Liver (tissue), 3 donors: ENCODE measurements at regions not wholly inside any gene's neighbourhood (a gene's known extent, or its start where the extent isn't known, plus 50 kb on each side); places are given as distances from the start of the nearest gene placed in this dataset.

ENCODE experiments used
- TAF1 ChIP-seq: conservative IDR thresholded peaks from 2 replicates; pipeline ENCODE4 v1.6.1; 2016; ENCODE audit warnings: antibody characterized with exemption, mild to moderate bottlenecking
- TF ChIP-seq, protein P1 (sequence below): fragments of 150-350 bp; IDR thresholded peaks from 2 replicates; pipeline ENCODE4 v1.5.1; 2017; ENCODE audit warnings: improper control_type of control experiment, low read depth, low read length; ENCODE audit not compliant: missing input control
- donor health status: healthy.
- donor health status: healthy.

DNA sequence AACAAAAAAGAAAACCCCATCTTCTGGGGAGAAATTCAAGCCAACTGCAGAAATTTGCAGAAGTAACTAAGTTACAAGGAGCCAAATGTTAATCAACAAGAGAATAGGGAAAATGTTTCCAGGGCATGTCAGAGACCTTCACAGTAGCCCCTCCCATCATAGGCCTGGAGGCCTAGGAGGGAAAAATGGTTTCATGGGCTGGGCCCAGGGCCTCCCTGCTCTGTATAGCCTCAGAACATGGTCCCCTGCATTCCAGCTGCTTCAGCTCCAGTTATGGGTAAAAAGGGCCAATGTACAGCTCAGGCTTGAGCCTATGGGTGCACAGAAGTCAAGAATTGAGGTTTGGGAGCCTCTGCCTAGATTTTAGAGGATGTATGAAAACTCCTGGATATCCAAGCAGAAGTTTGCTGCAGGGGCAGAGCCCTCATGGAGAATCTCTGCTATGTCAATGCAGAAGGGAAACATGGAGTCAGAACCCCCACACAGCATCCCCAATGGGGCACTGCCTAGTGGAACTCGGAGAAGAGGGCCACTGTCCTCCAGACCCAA lies 260.9 kb downstream of the DUSP6 start:
- TF ChIP-seq, protein P1, sequence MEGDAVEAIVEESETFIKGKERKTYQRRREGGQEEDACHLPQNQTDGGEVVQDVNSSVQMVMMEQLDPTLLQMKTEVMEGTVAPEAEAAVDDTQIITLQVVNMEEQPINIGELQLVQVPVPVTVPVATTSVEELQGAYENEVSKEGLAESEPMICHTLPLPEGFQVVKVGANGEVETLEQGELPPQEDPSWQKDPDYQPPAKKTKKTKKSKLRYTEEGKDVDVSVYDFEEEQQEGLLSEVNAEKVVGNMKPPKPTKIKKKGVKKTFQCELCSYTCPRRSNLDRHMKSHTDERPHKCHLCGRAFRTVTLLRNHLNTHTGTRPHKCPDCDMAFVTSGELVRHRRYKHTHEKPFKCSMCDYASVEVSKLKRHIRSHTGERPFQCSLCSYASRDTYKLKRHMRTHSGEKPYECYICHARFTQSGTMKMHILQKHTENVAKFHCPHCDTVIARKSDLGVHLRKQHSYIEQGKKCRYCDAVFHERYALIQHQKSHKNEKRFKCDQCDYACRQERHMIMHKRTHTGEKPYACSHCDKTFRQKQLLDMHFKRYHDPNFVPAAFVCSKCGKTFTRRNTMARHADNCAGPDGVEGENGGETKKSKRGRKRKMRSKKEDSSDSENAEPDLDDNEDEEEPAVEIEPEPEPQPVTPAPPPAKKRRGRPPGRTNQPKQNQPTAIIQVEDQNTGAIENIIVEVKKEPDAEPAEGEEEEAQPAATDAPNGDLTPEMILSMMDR, result no peak
- TF ChIP-seq TAF1, result no peak
